PC-9 (cell line): ENCODE measurements at regions not wholly inside any gene's neighbourhood (a gene's known extent, or its start where the extent isn't known, plus 50 kb on each side); places are given as distances from the start of the nearest gene placed in this dataset.

Experiments
- BruUV-seq: library from RNA; stranded (reverse); fragments of 400-500 nt; replicated peaks from 2 replicates; lab custom pipeline; 2021; lab: Mats Ljungman, UMichigan
- CTCF ChIA-PET: fragments of 300-600 bp; sonication (Branson Sonifier 250); formaldehyde crosslinking; loops from one replicate; lab custom pipeline; 2022; ENCODE audit warnings: antibody characterized with exemption; lab: Charles Lee
- POLR2A ChIA-PET: fragments of 300-600 bp; sonication (Branson Sonifier 250); formaldehyde crosslinking; loops from one replicate; lab custom pipeline; 2022; ENCODE audit warnings: antibody characterized with exemption; ENCODE audit not compliant: unreplicated experiment; lab: Charles Lee
- DNase-seq, 2 experiments: peaks; one replicate each; pipeline versions ENCODE4 v3.0.0 to v3.0.0-alpha.2; 2015 to 2022; ENCODE audit warnings: mixed read lengths in 1 of 2
- H2AFZ ChIP-seq: fragments of 200-600 bp; sonication (generic); 2 replicates; pipeline ENCODE4 v1.8.1; 2017; ENCODE audit warnings: antibody characterized with exemption
- H3F3A ChIP-seq: fragments of 200-600 bp; sonication (generic); 2 replicates; pipeline ENCODE4 v1.8.1; 2017; ENCODE audit warnings: antibody characterized with exemption, mild to moderate bottlenecking, low read depth; ENCODE audit not compliant: insufficient read depth
- H3K27ac ChIP-seq: fragments of 200-600 bp; sonication (generic); 2 replicates; pipeline ENCODE4 v1.6.1; 2016; ENCODE audit warnings: mixed run types
- H3K27me3 ChIP-seq: fragments of 200-600 bp; sonication (generic); 2 replicates; pipeline ENCODE4 v1.6.1; 2016; ENCODE audit warnings: low read depth, mixed run types; ENCODE audit not compliant: insufficient read depth
- H3K36me3 ChIP-seq: fragments of 200-600 bp; sonication (generic); 2 replicates; pipeline ENCODE4 v1.6.1; 2016; ENCODE audit warnings: low read depth, mixed run types
- H3K4me1 ChIP-seq: fragments of 200-600 bp; sonication (generic); replicated peaks from 2 replicates; pipeline ENCODE4 v1.6.1; 2016; ENCODE audit warnings: mixed run types; ENCODE audit not compliant: insufficient read depth
- H3K4me2 ChIP-seq: fragments of 200-600 bp; sonication (generic); 2 replicates; pipeline ENCODE4 v1.6.1; 2017; ENCODE audit warnings: mixed run types
- H3K4me3 ChIP-seq: fragments of 200-600 bp; sonication (generic); 2 replicates; pipeline ENCODE4 v1.6.1; 2016; ENCODE audit warnings: mixed run types
- H3K79me2 ChIP-seq: fragments of 200-600 bp; sonication (generic); 2 replicates; pipeline ENCODE4 v1.6.1; 2017; ENCODE audit warnings: low read depth, mixed run types
- H3K9me2 ChIP-seq: fragments of 200-600 bp; sonication (generic); 2 replicates; pipeline ENCODE4 v1.8.1; 2017; ENCODE audit warnings: mild to moderate bottlenecking; ENCODE audit not compliant: insufficient read depth
- H3K9me3 ChIP-seq: fragments of 200-600 bp; sonication (generic); 2 replicates; pipeline ENCODE4 v1.8.1; 2016; ENCODE audit warnings: low read depth; ENCODE audit not compliant: insufficient read depth
- H4K20me1 ChIP-seq: fragments of 200-600 bp; sonication (generic); 2 replicates; pipeline ENCODE4 v1.8.1; 2017; ENCODE audit not compliant: insufficient read depth
- CTCF ChIP-seq: fragments of 200-600 bp; sonication (generic); conservative IDR thresholded peaks from 2 replicates; pipeline ENCODE4 v1.6.1; 2017; ENCODE audit warnings: mixed run types, antibody characterized with exemption, mild to moderate bottlenecking, moderate library complexity
- EZH2 ChIP-seq: fragments of 200-600 bp; sonication (generic); IDR thresholded peaks from 2 replicates; pipeline ENCODE4 v1.8.0; 2017; ENCODE audit warnings: antibody characterized with exemption, low read depth
- intact Hi-C: fragments of 100-400 bp; cut with micrococcal nuclease; formaldehyde crosslinking; loops from one replicate; pipeline ENCODE4 v1.10.0; 2022; ENCODE audit not compliant: unreplicated experiment

- CTCF ChIA-PET, result no interaction called here
Measured at GRCh38 chr13:73225990-73226389, 167.2 kb downstream of the KLF5 start.

GRCh38 chr13:73224703-73225102 lies 165.9 kb downstream of the KLF5 start:
- intact Hi-C loops, result no loop called here
- POLR2A ChIA-PET, result no interaction called here
- BruUV-seq, result no TSS peak

More at GRCh38 chr13:73225990-73226389, 167.2 kb downstream of the KLF5 start:
- no peaks in the 10 kb centered on the region for H3K9me3 ChIP-seq
- H3K36me3 ChIP-seq, result no peaks in the 10 kb centered on the region
- no peak overlapping the region for H2AFZ ChIP-seq
- no TSS peak for BruUV-seq
- H3K4me1 ChIP-seq, result peaks cover 12% of the 10 kb centered on the region
- no peak for TF ChIP-seq EZH2
- no peak for TF ChIP-seq CTCF
- 0 out of 2 replicates have a peak, but pooled peaks cover 5% of the 10 kb centered on the region for H3F3A ChIP-seq
- H3K27ac ChIP-seq, result no peak overlapping the region
- POLR2A ChIA-PET, result no interaction called here
- no peaks in the 10 kb centered on the region for H3K79me2 ChIP-seq
- DNase-seq, result no peak
- no peaks in the 10 kb centered on the region for H4K20me1 ChIP-seq
- no peaks in the 10 kb centered on the region for H3K9me2 ChIP-seq
- intact Hi-C loops, result no loop called here
- H3K4me3 ChIP-seq, result no peak overlapping the region
- no peaks in the 10 kb centered on the region for H3K27me3 ChIP-seq
- H3K4me2 ChIP-seq, result no peak overlapping the region

GRCh38 chr13:73223372-73223781 lies 164.6 kb downstream of the KLF5 start:
- Histone ChIP-seq H3K27me3 (no peaks in the 10 kb centered on the region), H3K4me2 (no peak overlapping the region), H3K4me3 (no peak overlapping the region), H3K27ac (no peak overlapping the region), H3K9me2 (no peaks in the 10 kb centered on the region), H3K36me3 (no peaks in the 10 kb centered on the region), H2AFZ (no peak overlapping the region), H3K4me1 (peaks cover 5% of the 10 kb centered on the region; the same call in 1 of the 2 replicates), H3K9me3 (no peaks in the 10 kb centered on the region), H4K20me1 (no peaks in the 10 kb centered on the region), H3F3A (0 out of 2 replicates have a peak, but pooled peaks cover 5% of the 10 kb centered on the region), H3K79me2 (no peaks in the 10 kb centered on the region)
- intact Hi-C loops, result no loop called here
- ChIA-PET CTCF (no interaction called here), POLR2A (no interaction called here)
- no TSS peak for BruUV-seq
- no peak for DNase-seq
- TF ChIP-seq CTCF (no peak), EZH2 (no peak)

More at GRCh38 chr13:73224703-73225102, 165.9 kb downstream of the KLF5 start:
- Histone ChIP-seq H3K4me3 (no peak overlapping the region), H3K36me3 (no peaks in the 10 kb centered on the region), H3K9me3 (no peaks in the 10 kb centered on the region), H3K79me2 (no peaks in the 10 kb centered on the region), H2AFZ (no peak overlapping the region), H3K4me1 (peaks cover 12% of the 10 kb centered on the region), H3F3A (0 out of 2 replicates have a peak, but pooled peaks cover 5% of the 10 kb centered on the region), H3K27ac (peak overlapping the region; percentile 77), H3K27me3 (no peaks in the 10 kb centered on the region), H3K9me2 (no peaks in the 10 kb centered on the region), H3K4me2 (no peak overlapping the region), H4K20me1 (no peaks in the 10 kb centered on the region)
- DNase-seq, result peak in 1 of 2 experiments; percentile 78
- CTCF ChIA-PET, result no interaction called here
- TF ChIP-seq EZH2 (no peak), CTCF (no peak)
